CD14-positive monocyte (primary cell): ENCODE measurements at regions not wholly inside any gene's neighbourhood (a gene's known extent, or its start where the extent isn't known, plus 50 kb on each side); places are given as distances from the start of the nearest gene placed in this dataset.
"Not testable (repeated sequence)": the region's sequence is repeated elsewhere in the genome, so short reads cannot be mapped to it uniquely, and the experiment has no call there.

Source experiments
- DNase-seq, 3 donors: peaks; one replicate each; pipeline ENCODE4 v3.0.0-alpha.2; 2011 to 2022
- H2AFZ ChIP-seq: 2 replicates; pipeline ENCODE4 v1.6.0; 2012; ENCODE audit warnings: mild to moderate bottlenecking, low read depth, low read length, inconsistent platforms; ENCODE audit not compliant: insufficient read depth, poor library complexity, severe bottlenecking
- H3K27ac ChIP-seq, 2 donors: 1 replicate in 1 of 2; 2 replicates in 1 of 2; pipeline ENCODE4 v1.5.1; 2012 to 2013; ENCODE audit warnings: low read length in 2 of 2, control low read depth in 1 of 2, inconsistent platforms in 1 of 2, low read depth in 1 of 2, mild to moderate bottlenecking in 1 of 2
- H3K27me3 ChIP-seq, 2 donors: one replicate each; pipeline versions ENCODE4 v1.6.0 to v1.6.1; 2011 to 2013; ENCODE audit warnings: low read length in 2 of 2; ENCODE audit not compliant: control insufficient read depth in 2 of 2, insufficient read depth in 2 of 2
- H3K36me3 ChIP-seq, 2 donors: replicated peaks in 1 of 2; 1 replicate in 1 of 2; 2 replicates in 1 of 2; pipeline versions ENCODE4 v1.5.1 to v1.6.1; 2012 to 2013; ENCODE audit warnings: low read length in 2 of 2, control low read depth in 1 of 2, inconsistent platforms in 1 of 2, mild to moderate bottlenecking in 1 of 2; ENCODE audit not compliant: insufficient read depth in 2 of 2, control insufficient read depth in 1 of 2
- H3K4me1 ChIP-seq, 2 donors: 1 replicate in 1 of 2; 2 replicates in 1 of 2; pipeline versions ENCODE4 v1.5.1 to v1.6.1; 2012 to 2013; ENCODE audit warnings: low read length in 2 of 2, control low read depth in 1 of 2, inconsistent platforms in 1 of 2, mild to moderate bottlenecking in 1 of 2, moderate library complexity in 1 of 2; ENCODE audit not compliant: insufficient read depth in 2 of 2, control insufficient read depth in 1 of 2
- H3K4me2 ChIP-seq: replicated peaks from 2 replicates; pipeline ENCODE3; 2012; ENCODE audit warnings: low read length, moderate library complexity, mild to moderate bottlenecking; ENCODE audit not compliant: poor library complexity, severe bottlenecking; ENCODE audit errors: extremely low read depth
- H3K4me3 ChIP-seq, 3 experiments: fragments of 200-600 bp in 1 of 3; sonication (generic) in 1 of 3; replicated peaks in 1 of 3; 1 replicate in 2 of 3; 2 replicates in 1 of 3; pipeline ENCODE4 v1.5.1; 2011 to 2013; ENCODE audit warnings: low read length in 3 of 3, mild to moderate bottlenecking in 3 of 3, control low read depth in 2 of 3, low read depth in 2 of 3, inconsistent platforms in 1 of 3, moderate library complexity in 1 of 3
- H3K79me2 ChIP-seq: 2 replicates; pipeline ENCODE4 v1.6.0; 2012; ENCODE audit warnings: mild to moderate bottlenecking, control low read depth, inconsistent platforms, low read length, moderate library complexity; ENCODE audit not compliant: insufficient read depth
- H3K9ac ChIP-seq: 2 replicates; pipeline ENCODE4 v1.6.0; 2017; ENCODE audit warnings: low read length, mild to moderate bottlenecking; ENCODE audit not compliant: insufficient read depth, poor library complexity, severe bottlenecking
- H3K9me3 ChIP-seq, 2 donors: replicated peaks in 1 of 2; 1 replicate in 1 of 2; 2 replicates in 1 of 2; pipeline versions ENCODE4 v1.5.1 to v1.6.1; 2012 to 2013; ENCODE audit warnings: low read length in 2 of 2, control low read depth in 1 of 2; ENCODE audit not compliant: control insufficient read depth in 1 of 2, insufficient read depth in 1 of 2
- H4K20me1 ChIP-seq: 2 replicates; pipeline ENCODE4 v1.6.0; 2012; ENCODE audit warnings: mild to moderate bottlenecking, low read length, control low read depth, moderate library complexity; ENCODE audit not compliant: insufficient read depth
- H3K27ac Mint-ChIP-seq, 7 donors: one replicate each; pipeline ENCODE4 v1.8.0; 2020; ENCODE audit warnings: mild to moderate bottlenecking in 7 of 7, mixed read lengths in 7 of 7, moderate library complexity in 6 of 7, inconsistent platforms in 2 of 7
- H3K27me3 Mint-ChIP-seq, 3 donors: one replicate each; pipeline ENCODE4 v1.8.0; 2021 to 2022; ENCODE audit warnings: low read depth in 3 of 3, mild to moderate bottlenecking in 3 of 3, mixed read lengths in 3 of 3, moderate library complexity in 3 of 3, inconsistent platforms in 1 of 3
- H3K36me3 Mint-ChIP-seq, 2 donors: one replicate each; pipeline ENCODE4 v1.8.0; 2020; ENCODE audit warnings: mixed read lengths in 2 of 2, inconsistent platforms in 1 of 2, mild to moderate bottlenecking in 1 of 2
- H3K4me1 Mint-ChIP-seq: one replicate; pipeline ENCODE4 v1.8.0; 2020; ENCODE audit warnings: mild to moderate bottlenecking, mixed read lengths
- H3K4me3 Mint-ChIP-seq, 2 donors: one replicate each; pipeline ENCODE4 v1.8.0; 2020; ENCODE audit warnings: mild to moderate bottlenecking in 2 of 2, mixed read lengths in 2 of 2, moderate library complexity in 1 of 2
- H3K9me3 Mint-ChIP-seq, 7 donors: one replicate each; pipeline ENCODE4 v1.8.0; 2020 to 2022; ENCODE audit warnings: mixed read lengths in 7 of 7, mild to moderate bottlenecking in 6 of 7, moderate library complexity in 6 of 7, inconsistent platforms in 2 of 7
- WGBS: methylation state at CpG from one replicate; pipeline ENCODE4 v1.1.5; 2013; ENCODE audit warnings: missing lambda C conversion rate; ENCODE audit not compliant: insufficient coverage; 5-methylcytosine and 5-hydroxymethylcytosine counted together
- intact Hi-C, 2 donors: fragments of 100-400 bp; cut with micrococcal nuclease; formaldehyde crosslinking; loops; one replicate each; pipeline versions ENCODE4 v1.15.0 to v1.15.1; 2023

GRCh38 chr7:6953798-6954181 lies 127.7 kb upstream of the CCZ1B start:
- peaks cover 7 to 11% (median 9%) of the 10 kb centered on the region in 3 donors for H3K27me3 Mint-ChIP-seq
- H3K9me3 ChIP-seq, H3K36me3 Mint-ChIP-seq, H3K79me2 ChIP-seq, H3K4me3 ChIP-seq, H3K4me1 Mint-ChIP-seq, H3K9me3 Mint-ChIP-seq, H3K36me3 ChIP-seq, H3K4me2 ChIP-seq, H3K27me3 ChIP-seq, H3K27ac ChIP-seq, H3K4me1 ChIP-seq, DNase-seq, H3K9ac ChIP-seq, H3K4me3 Mint-ChIP-seq, H3K27ac Mint-ChIP-seq, intact Hi-C loops, H2AFZ ChIP-seq, H4K20me1 ChIP-seq: not testable (repeated sequence)
- 96% methylated on average over 5 of the region's 10 CpGs for WGBS

GRCh38 chr7:6955385-6955784 lies 129.3 kb upstream of the CCZ1B start:
- H3K27me3 Mint-ChIP-seq = not testable (repeated sequence)

GRCh38 chr7:6955990-6956566 lies 130.0 kb upstream of the CCZ1B start:
- DNase-seq, intact Hi-C loops, H3K36me3 Mint-ChIP-seq, H3K9ac ChIP-seq, H3K27me3 ChIP-seq, H3K4me1 ChIP-seq, H3K27me3 Mint-ChIP-seq, H3K27ac Mint-ChIP-seq, H4K20me1 ChIP-seq, H3K36me3 ChIP-seq, H3K9me3 Mint-ChIP-seq, H3K4me2 ChIP-seq, H3K27ac ChIP-seq, H3K4me3 ChIP-seq, H3K4me3 Mint-ChIP-seq, H2AFZ ChIP-seq, H3K9me3 ChIP-seq, H3K4me1 Mint-ChIP-seq, H3K79me2 ChIP-seq: not testable (repeated sequence)
- WGBS = 94% methylated on average over 5 of the region's 12 CpGs

More at GRCh38 chr7:6955385-6955784, 129.3 kb upstream of the CCZ1B start:
- intact Hi-C loops, H3K9me3 Mint-ChIP-seq, H3K36me3 ChIP-seq, DNase-seq, H3K9ac ChIP-seq, H3K4me3 Mint-ChIP-seq, H3K27ac ChIP-seq, H3K79me2 ChIP-seq, H3K4me1 Mint-ChIP-seq, H3K27ac Mint-ChIP-seq, H3K4me3 ChIP-seq, H3K4me1 ChIP-seq, H3K36me3 Mint-ChIP-seq, H3K27me3 ChIP-seq, H2AFZ ChIP-seq, H3K4me2 ChIP-seq, H3K9me3 ChIP-seq, H4K20me1 ChIP-seq: not testable (repeated sequence)
- 97% methylated on average over 7 of the region's 12 CpGs for WGBS

GRCh38 chr7:6958371-6958770 lies 132.3 kb upstream of the CCZ1B start:
- H3K4me1 Mint-ChIP-seq, H3K79me2 ChIP-seq, H2AFZ ChIP-seq, H3K4me2 ChIP-seq, H3K27ac ChIP-seq, H3K9ac ChIP-seq, DNase-seq, intact Hi-C loops, H3K27ac Mint-ChIP-seq, H3K27me3 ChIP-seq, H3K4me1 ChIP-seq, H3K27me3 Mint-ChIP-seq, H3K36me3 ChIP-seq, H4K20me1 ChIP-seq, H3K9me3 ChIP-seq, H3K36me3 Mint-ChIP-seq, H3K9me3 Mint-ChIP-seq, H3K4me3 Mint-ChIP-seq, H3K4me3 ChIP-seq: not testable (repeated sequence)
- 95% methylated on average over 13 of the region's 15 CpGs for WGBS
